ENCODE measurements at regions not wholly inside any gene's neighbourhood (a gene's known extent, or its start where the extent isn't known, plus 50 kb on each side); places are given as distances from the start of the nearest gene placed in this dataset.

DNA sequence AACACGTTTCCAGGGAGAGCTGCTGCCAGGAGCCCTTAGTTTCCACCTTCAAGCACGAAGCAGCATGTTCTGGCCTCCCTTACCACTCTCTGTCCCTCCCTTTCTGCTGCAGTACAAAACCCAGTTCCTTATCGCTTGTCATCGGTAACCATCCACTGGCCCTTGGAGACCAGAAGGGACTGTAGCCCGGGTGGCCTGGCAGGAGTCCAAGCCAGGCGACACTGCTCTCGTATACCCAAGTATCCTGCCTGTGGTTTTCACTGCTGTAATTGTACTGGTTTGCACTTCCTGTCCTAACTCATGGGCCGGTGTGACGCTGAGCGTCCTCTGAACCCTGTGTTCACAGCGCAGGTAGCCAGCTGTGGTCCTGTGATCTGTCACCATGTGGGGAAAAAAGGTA lies 81.1 kb downstream of the MAF start:
- no peak for TF ChIP-seq CTCF (conservative IDR thresholded peaks at IDR 0.05; ENCODE audit: low read depth in 2 of 2)
- TF ChIP-seq EZH2 (IDR thresholded peaks at IDR 0.05; ENCODE audit: low read depth, unreplicated experiment) = no peak
- TF ChIP-seq EZH2phosphoT487 (IDR thresholded peaks at IDR 0.05; ENCODE audit: unreplicated experiment) = no peak
- no peak for TF ChIP-seq REST (IDR thresholded peaks at IDR 0.05; ENCODE audit: unreplicated experiment)
- no peak for TF ChIP-seq POLR2AphosphoS5 (IDR thresholded peaks at IDR 0.05; ENCODE audit: low read depth)
- no peak for TF ChIP-seq STAT1 (IDR thresholded peaks at IDR 0.05; ENCODE audit: unreplicated experiment)
- TF ChIP-seq JUNB (IDR thresholded peaks at IDR 0.05; ENCODE audit: unreplicated experiment) = no peak
